Heart left ventricle (tissue), 13 donors: ENCODE measurements at regions not wholly inside any gene's neighbourhood (a gene's known extent, or its start where the extent isn't known, plus 50 kb on each side); places are given as distances from the start of the nearest gene placed in this dataset.

Experiments used
- CTCF ChIP-seq, 12 donors: fragments of 200-600 bp; sonication (generic) in 4 of 12; IDR thresholded peaks; one replicate each; pipeline versions ENCODE4 v1.5.0 to v1.8.0; 2018 to 2022; ENCODE audit warnings: antibody characterized with exemption in 12 of 12, mild to moderate bottlenecking in 5 of 12
- POLR2A ChIP-seq, 2 donors: fragments of 450-650 bp; IDR thresholded peaks; one replicate each; pipeline ENCODE4 v1.6.1; 2017; ENCODE audit warnings: antibody characterized with exemption in 2 of 2, mild to moderate bottlenecking in 2 of 2, moderate library complexity in 2 of 2
- donor health status: ischemic (EF 13 %, LVEDD 7.1; RV severe dilation, severe dysfunction).
- donor health status: DM: no; HTN: yes; CAD: no.
- donor health status: DM: no; HTN: no; CAD: no.
- donor health status: ischemic (EF 25% LVEDD 6.9; RV normal size, moderate dysfunction).
- donor health status: ischemic (EF 25% LVEDD 5.7; RV mildly dilated, moderate dysfunction).
- donor health status: ischemic (EF 35%, LVEDD 5.7; RV mildly dilated, moderate dysfunction).
- donor health status: nonischemic (EF 11% LVEDD 7.7; RV severe dilation, severe dysfunction).
- donor health status: DM: yes; HTN: yes; CAD: no.
- donor health status: PGD.
- donor health status: ischemic (EF 29% LVEDD 5.4; RV normal size, mild dysfunction).
- donor health status: nonischemic (EF 23%, LVEDD 6.1; RV moderate dilation, normal function).

GRCh38 chr7:110105307-110105706 is 985.6 kb upstream of the LRRN3 start:
- TF ChIP-seq CTCF (IDR thresholded peaks at IDR 0.05) (no peak), POLR2A (IDR thresholded peaks at IDR 0.05) (no peak)
